HepG2 (cell line): ENCODE measurements at regions not wholly inside any gene's neighbourhood (a gene's known extent, or its start where the extent isn't known, plus 50 kb on each side); places are given as distances from the start of the nearest gene placed in this dataset.

Source experiments
- DR1 ChIP-seq: sonication (generic); formaldehyde crosslinking; IDR thresholded peaks from 2 replicates; pipeline ENCODE4 v1.8.0; 2021; ENCODE audit warnings: mild to moderate bottlenecking, missing genetic modification reagents, inconsistent platforms
- HNRNPL ChIP-seq: fragments of 200-400 bp; formaldehyde crosslinking; IDR thresholded peaks from 2 replicates; pipeline ENCODE4 v1.6.1; 2017; ENCODE audit warnings: mild to moderate bottlenecking, low read depth, low read length
- PCBP2 ChIP-seq: fragments of 200-400 bp; formaldehyde crosslinking; optimal IDR thresholded peaks from 2 replicates; pipeline ENCODE3; 2018; ENCODE audit warnings: low read length, low read depth; ENCODE audit not compliant: poor library complexity, severe bottlenecking
- PHF21A ChIP-seq: sonication (generic); formaldehyde crosslinking; IDR thresholded peaks from 2 replicates; pipeline ENCODE4 v1.5.0; 2020; ENCODE audit warnings: mild to moderate bottlenecking, missing genetic modification reagents
- PPARG ChIP-seq: conservative IDR thresholded peaks from 2 replicates; pipeline ENCODE4 v1.6.1; 2016; ENCODE audit warnings: missing biosample characterization, missing genetic modification reagents
- TAF15 ChIP-seq: fragments of 200-400 bp; formaldehyde crosslinking; IDR thresholded peaks from one replicate; pipeline ENCODE4 v1.6.1; 2018; ENCODE audit warnings: mild to moderate bottlenecking, low read depth, low read length; ENCODE audit not compliant: poor library complexity, severe bottlenecking
- ZNF329 ChIP-seq: sonication (generic); formaldehyde crosslinking; IDR thresholded peaks from 2 replicates; pipeline ENCODE4 v1.9.0; 2021; ENCODE audit warnings: low read depth, mild to moderate bottlenecking, missing genetic modification reagents
- TF ChIP-seq, protein P1 (sequence below): sonication (generic); formaldehyde crosslinking; IDR thresholded peaks from 2 replicates; pipeline ENCODE4 v1.4.0; 2020; ENCODE audit warnings: missing genetic modification reagents, mild to moderate bottlenecking, borderline replicate concordance
- TF ChIP-seq, protein P2 (sequence below): sonication (generic); formaldehyde crosslinking; IDR thresholded peaks from 2 replicates; pipeline ENCODE4 v1.8.1; 2023; ENCODE audit warnings: missing genetic modification reagents, mild to moderate bottlenecking, borderline replicate concordance
- TF ChIP-seq, protein P3 (sequence below): sonication (generic); formaldehyde crosslinking; IDR thresholded peaks from 2 replicates; pipeline ENCODE4 v1.9.0; 2021; ENCODE audit warnings: missing genetic modification reagents, mild to moderate bottlenecking, borderline replicate concordance
- TF ChIP-seq, protein P4 (sequence below): sonication (generic); formaldehyde crosslinking; IDR thresholded peaks from 2 replicates; pipeline ENCODE4 v1.9.0; 2021; ENCODE audit warnings: missing genetic modification reagents, mild to moderate bottlenecking, borderline replicate concordance
- TF ChIP-seq, protein P5 (sequence below): sonication (generic); formaldehyde crosslinking; IDR thresholded peaks from 2 replicates; pipeline ENCODE4 v1.8.0; 2022; ENCODE audit warnings: missing genetic modification reagents, mild to moderate bottlenecking, borderline replicate concordance
- TF ChIP-seq, protein P6 (sequence below): sonication (generic); formaldehyde crosslinking; IDR thresholded peaks from 2 replicates; pipeline ENCODE4 v1.5.0; 2020; ENCODE audit warnings: mild to moderate bottlenecking, missing genetic modification reagents, borderline replicate concordance

DNA sequence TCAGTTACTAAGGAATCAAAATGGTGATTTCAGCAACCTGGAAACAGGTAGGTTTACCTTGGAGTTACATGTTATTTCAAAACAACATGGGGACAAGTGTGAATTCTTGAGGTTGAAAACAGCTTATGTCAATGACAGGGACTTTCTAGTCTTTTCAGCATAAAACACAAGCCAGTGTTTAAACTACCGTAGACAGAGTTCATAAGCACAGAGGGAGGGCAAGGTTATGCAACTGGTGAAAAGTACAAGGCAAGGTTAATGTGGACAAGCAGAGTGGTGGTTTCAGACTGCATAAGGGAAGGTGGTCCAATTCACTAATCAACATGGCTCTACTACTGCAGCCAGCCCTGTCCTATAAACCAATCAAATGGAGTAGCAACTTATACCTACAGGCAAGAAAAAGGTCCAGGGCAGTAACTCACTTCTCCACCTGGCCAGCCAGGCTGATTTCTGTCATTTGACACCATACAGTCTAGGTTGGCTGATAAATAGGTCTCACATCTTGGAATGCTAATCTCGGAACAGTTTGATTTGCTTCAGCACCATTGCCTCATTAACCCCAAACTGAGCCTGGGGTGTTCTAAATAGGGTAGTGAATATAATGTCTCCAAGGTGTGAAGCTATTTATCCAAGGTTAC is 250.3 kb upstream of the PROX1 start (continued):
- TF ChIP-seq, protein P1, sequence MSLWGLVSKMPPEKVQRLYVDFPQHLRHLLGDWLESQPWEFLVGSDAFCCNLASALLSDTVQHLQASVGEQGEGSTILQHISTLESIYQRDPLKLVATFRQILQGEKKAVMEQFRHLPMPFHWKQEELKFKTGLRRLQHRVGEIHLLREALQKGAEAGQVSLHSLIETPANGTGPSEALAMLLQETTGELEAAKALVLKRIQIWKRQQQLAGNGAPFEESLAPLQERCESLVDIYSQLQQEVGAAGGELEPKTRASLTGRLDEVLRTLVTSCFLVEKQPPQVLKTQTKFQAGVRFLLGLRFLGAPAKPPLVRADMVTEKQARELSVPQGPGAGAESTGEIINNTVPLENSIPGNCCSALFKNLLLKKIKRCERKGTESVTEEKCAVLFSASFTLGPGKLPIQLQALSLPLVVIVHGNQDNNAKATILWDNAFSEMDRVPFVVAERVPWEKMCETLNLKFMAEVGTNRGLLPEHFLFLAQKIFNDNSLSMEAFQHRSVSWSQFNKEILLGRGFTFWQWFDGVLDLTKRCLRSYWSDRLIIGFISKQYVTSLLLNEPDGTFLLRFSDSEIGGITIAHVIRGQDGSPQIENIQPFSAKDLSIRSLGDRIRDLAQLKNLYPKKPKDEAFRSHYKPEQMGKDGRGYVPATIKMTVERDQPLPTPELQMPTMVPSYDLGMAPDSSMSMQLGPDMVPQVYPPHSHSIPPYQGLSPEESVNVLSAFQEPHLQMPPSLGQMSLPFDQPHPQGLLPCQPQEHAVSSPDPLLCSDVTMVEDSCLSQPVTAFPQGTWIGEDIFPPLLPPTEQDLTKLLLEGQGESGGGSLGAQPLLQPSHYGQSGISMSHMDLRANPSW: no peak
- TF ChIP-seq PHF21A (CRISPR knock-in tag) (peak; percentile 78), ZNF329 (CRISPR knock-in tag) (no peak), HNRNPL (no peak), TAF15 (no peak), PPARG (CRISPR knock-in tag) (peak; percentile 87), PCBP2 (no peak), DR1 (CRISPR knock-in tag) (no peak)
- TF ChIP-seq, protein P2, sequence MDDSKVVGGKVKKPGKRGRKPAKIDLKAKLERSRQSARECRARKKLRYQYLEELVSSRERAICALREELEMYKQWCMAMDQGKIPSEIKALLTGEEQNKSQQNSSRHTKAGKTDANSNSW (CRISPR knock-in tag): no peak
- TF ChIP-seq, protein P3, sequence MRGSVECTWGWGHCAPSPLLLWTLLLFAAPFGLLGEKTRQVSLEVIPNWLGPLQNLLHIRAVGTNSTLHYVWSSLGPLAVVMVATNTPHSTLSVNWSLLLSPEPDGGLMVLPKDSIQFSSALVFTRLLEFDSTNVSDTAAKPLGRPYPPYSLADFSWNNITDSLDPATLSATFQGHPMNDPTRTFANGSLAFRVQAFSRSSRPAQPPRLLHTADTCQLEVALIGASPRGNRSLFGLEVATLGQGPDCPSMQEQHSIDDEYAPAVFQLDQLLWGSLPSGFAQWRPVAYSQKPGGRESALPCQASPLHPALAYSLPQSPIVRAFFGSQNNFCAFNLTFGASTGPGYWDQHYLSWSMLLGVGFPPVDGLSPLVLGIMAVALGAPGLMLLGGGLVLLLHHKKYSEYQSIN (CRISPR knock-in tag): no peak
- TF ChIP-seq, protein P4, sequence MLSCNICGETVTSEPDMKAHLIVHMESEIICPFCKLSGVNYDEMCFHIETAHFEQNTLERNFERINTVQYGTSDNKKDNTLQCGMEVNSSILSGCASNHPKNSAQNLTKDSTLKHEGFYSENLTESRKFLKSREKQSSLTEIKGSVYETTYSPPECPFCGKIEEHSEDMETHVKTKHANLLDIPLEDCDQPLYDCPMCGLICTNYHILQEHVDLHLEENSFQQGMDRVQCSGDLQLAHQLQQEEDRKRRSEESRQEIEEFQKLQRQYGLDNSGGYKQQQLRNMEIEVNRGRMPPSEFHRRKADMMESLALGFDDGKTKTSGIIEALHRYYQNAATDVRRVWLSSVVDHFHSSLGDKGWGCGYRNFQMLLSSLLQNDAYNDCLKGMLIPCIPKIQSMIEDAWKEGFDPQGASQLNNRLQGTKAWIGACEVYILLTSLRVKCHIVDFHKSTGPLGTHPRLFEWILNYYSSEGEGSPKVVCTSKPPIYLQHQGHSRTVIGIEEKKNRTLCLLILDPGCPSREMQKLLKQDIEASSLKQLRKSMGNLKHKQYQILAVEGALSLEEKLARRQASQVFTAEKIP (CRISPR knock-in tag): no peak
- TF ChIP-seq, protein P5, sequence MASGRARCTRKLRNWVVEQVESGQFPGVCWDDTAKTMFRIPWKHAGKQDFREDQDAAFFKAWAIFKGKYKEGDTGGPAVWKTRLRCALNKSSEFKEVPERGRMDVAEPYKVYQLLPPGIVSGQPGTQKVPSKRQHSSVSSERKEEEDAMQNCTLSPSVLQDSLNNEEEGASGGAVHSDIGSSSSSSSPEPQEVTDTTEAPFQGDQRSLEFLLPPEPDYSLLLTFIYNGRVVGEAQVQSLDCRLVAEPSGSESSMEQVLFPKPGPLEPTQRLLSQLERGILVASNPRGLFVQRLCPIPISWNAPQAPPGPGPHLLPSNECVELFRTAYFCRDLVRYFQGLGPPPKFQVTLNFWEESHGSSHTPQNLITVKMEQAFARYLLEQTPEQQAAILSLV: no peak
- TF ChIP-seq, protein P6, sequence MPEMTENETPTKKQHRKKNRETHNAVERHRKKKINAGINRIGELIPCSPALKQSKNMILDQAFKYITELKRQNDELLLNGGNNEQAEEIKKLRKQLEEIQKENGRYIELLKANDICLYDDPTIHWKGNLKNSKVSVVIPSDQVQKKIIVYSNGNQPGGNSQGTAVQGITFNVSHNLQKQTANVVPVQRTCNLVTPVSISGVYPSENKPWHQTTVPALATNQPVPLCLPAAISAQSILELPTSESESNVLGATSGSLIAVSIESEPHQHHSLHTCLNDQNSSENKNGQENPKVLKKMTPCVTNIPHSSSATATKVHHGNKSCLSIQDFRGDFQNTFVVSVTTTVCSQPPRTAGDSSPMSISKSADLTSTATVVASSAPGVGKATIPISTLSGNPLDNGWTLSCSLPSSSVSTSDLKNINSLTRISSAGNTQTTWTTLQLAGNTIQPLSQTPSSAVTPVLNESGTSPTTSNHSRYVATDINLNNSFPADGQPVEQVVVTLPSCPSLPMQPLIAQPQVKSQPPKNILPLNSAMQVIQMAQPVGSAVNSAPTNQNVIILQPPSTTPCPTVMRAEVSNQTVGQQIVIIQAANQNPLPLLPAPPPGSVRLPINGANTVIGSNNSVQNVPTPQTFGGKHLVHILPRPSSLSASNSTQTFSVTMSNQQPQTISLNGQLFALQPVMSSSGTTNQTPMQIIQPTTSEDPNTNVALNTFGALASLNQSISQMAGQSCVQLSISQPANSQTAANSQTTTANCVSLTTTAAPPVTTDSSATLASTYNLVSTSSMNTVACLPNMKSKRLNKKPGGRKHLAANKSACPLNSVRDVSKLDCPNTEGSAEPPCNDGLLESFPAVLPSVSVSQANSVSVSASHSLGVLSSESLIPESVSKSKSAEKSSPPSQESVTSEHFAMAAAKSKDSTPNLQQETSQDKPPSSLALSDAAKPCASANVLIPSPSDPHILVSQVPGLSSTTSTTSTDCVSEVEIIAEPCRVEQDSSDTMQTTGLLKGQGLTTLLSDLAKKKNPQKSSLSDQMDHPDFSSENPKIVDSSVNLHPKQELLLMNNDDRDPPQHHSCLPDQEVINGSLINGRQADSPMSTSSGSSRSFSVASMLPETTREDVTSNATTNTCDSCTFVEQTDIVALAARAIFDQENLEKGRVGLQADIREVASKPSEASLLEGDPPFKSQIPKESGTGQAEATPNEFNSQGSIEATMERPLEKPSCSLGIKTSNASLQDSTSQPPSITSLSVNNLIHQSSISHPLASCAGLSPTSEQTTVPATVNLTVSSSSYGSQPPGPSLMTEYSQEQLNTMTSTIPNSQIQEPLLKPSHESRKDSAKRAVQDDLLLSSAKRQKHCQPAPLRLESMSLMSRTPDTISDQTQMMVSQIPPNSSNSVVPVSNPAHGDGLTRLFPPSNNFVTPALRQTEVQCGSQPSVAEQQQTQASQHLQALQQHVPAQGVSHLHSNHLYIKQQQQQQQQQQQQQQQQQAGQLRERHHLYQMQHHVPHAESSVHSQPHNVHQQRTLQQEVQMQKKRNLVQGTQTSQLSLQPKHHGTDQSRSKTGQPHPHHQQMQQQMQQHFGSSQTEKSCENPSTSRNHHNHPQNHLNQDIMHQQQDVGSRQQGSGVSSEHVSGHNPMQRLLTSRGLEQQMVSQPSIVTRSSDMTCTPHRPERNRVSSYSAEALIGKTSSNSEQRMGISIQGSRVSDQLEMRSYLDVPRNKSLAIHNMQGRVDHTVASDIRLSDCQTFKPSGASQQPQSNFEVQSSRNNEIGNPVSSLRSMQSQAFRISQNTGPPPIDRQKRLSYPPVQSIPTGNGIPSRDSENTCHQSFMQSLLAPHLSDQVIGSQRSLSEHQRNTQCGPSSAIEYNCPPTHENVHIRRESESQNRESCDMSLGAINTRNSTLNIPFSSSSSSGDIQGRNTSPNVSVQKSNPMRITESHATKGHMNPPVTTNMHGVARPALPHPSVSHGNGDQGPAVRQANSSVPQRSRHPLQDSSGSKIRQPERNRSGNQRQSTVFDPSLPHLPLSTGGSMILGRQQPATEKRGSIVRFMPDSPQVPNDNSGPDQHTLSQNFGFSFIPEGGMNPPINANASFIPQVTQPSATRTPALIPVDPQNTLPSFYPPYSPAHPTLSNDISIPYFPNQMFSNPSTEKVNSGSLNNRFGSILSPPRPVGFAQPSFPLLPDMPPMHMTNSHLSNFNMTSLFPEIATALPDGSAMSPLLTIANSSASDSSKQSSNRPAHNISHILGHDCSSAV (CRISPR knock-in tag): no peak
